Skeletal muscle tissue (tissue), 3 donors: ENCODE measurements at regions not wholly inside any gene's neighbourhood (a gene's known extent, or its start where the extent isn't known, plus 50 kb on each side); places are given as distances from the start of the nearest gene placed in this dataset.

ENCODE experiments used
- H3K27ac ChIP-seq: one replicate; pipeline ENCODE4 v1.7.0; 2013; ENCODE audit warnings: mild to moderate bottlenecking, low read depth, low read length, inconsistent platforms
- H3K27me3 ChIP-seq, 3 donors: one replicate each; pipeline ENCODE4 v1.7.0; 2013; ENCODE audit warnings: low read length in 3 of 3; ENCODE audit not compliant: control insufficient read depth in 3 of 3, insufficient read depth in 3 of 3
- H3K36me3 ChIP-seq, 3 donors: one replicate each; pipeline ENCODE4 v1.7.0; 2013; ENCODE audit warnings: low read length in 3 of 3; ENCODE audit not compliant: control insufficient read depth in 3 of 3, insufficient read depth in 3 of 3
- H3K4me1 ChIP-seq, 3 donors: one replicate each; pipeline ENCODE4 v1.7.0; 2013; ENCODE audit warnings: low read length in 3 of 3, mild to moderate bottlenecking in 3 of 3; ENCODE audit not compliant: control insufficient read depth in 3 of 3, insufficient read depth in 3 of 3
- H3K4me3 ChIP-seq, 3 donors: one replicate each; pipeline ENCODE4 v1.7.0; 2013; ENCODE audit warnings: low read length in 3 of 3
- H3K9ac ChIP-seq, 3 donors: one replicate each; pipeline ENCODE4 v1.7.0; 2013; ENCODE audit warnings: low read length in 3 of 3, mild to moderate bottlenecking in 3 of 3, moderate library complexity in 2 of 3, low read depth in 1 of 3
- H3K9me3 ChIP-seq, 3 donors: one replicate each; pipeline ENCODE4 v1.7.0; 2013; ENCODE audit warnings: low read length in 3 of 3; ENCODE audit not compliant: control insufficient read depth in 3 of 3
- donor health status: Osteomylitis.

DNA sequence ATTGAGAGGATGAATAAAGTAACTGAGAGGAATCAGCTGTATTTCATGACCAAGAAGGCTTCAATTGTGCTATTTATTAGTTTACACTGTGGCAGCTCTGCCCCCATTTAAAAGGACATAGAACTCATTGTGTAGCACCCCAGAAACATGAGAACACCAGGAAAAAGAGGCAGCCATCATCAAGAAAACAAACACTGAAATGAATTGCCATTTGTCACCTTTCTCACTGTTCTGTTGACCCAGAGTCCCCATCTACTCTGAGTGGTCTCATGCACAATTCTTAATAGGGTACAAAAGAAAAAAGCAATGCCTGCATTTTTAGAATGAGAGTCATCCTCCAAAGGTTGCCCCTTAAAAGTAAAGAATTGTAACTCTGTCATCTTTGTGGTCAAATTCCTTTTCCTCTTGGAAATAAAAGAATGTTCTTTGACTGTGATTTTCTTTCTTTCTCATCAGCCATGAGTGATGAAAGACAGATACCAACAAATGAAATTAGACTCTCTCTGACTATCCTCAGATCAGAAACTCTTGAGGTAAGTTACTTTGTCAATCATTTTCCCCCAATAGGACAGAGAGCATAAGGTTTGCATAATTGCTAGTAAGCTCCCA, 1941.9 kb upstream of the PIK3C3 start:
- Histone ChIP-seq H3K4me3 (no peak overlapping the region), H3K9ac (no peak overlapping the region), H3K27me3 (no peaks in the 10 kb centered on the region), H3K36me3 (no peaks in the 10 kb centered on the region), H3K4me1 (no peaks in the 10 kb centered on the region), H3K27ac (no peak overlapping the region), H3K9me3 (no peaks in the 10 kb centered on the region)

GRCh38 chr18:40011201-40011600, 1943.8 kb upstream of the PIK3C3 start:
- Histone ChIP-seq H3K36me3 (no peaks in the 10 kb centered on the region), H3K4me1 (no peaks in the 10 kb centered on the region), H3K27ac (no peak overlapping the region), H3K9me3 (no peaks in the 10 kb centered on the region), H3K4me3 (no peak overlapping the region), H3K27me3 (no peaks in the 10 kb centered on the region), H3K9ac (no peak overlapping the region)

GRCh38 chr18:40006634-40007033, 1948.4 kb upstream of the PIK3C3 start:
- Histone ChIP-seq H3K27ac (no peak overlapping the region), H3K27me3 (no peaks in the 10 kb centered on the region)

GRCh38 chr18:40004246-40004645, 1950.8 kb upstream of the PIK3C3 start:
- Histone ChIP-seq H3K4me1 (no peaks in the 10 kb centered on the region), H3K9ac (no peak overlapping the region), H3K36me3 (no peaks in the 10 kb centered on the region), H3K9me3 (no peaks in the 10 kb centered on the region), H3K27ac (no peak overlapping the region), H3K27me3 (no peaks in the 10 kb centered on the region), H3K4me3 (no peak overlapping the region)

More at GRCh38 chr18:40006634-40007033, 1948.4 kb upstream of the PIK3C3 start:
- no peaks in the 10 kb centered on the region for H3K4me1 ChIP-seq
- no peak overlapping the region for H3K9ac ChIP-seq
- no peaks in the 10 kb centered on the region for H3K9me3 ChIP-seq
- no peak overlapping the region for H3K4me3 ChIP-seq
- no peaks in the 10 kb centered on the region for H3K36me3 ChIP-seq

GRCh38 chr18:39998317-39998716, 1956.7 kb upstream of the PIK3C3 start:
- H3K4me1 ChIP-seq = no peaks in the 10 kb centered on the region
- no peaks in the 10 kb centered on the region for H3K36me3 ChIP-seq
- no peak overlapping the region for H3K9ac ChIP-seq
- no peak overlapping the region for H3K27ac ChIP-seq
- no peaks in the 10 kb centered on the region for H3K27me3 ChIP-seq
- no peaks in the 10 kb centered on the region for H3K9me3 ChIP-seq
- no peak overlapping the region for H3K4me3 ChIP-seq

GRCh38 chr18:39994498-39994897, 1960.5 kb upstream of the PIK3C3 start:
- Histone ChIP-seq H3K27me3 (no peaks in the 10 kb centered on the region), H3K4me1 (no peaks in the 10 kb centered on the region), H3K9ac (no peak overlapping the region), H3K9me3 (no peaks in the 10 kb centered on the region), H3K4me3 (no peak overlapping the region), H3K27ac (no peak overlapping the region), H3K36me3 (no peaks in the 10 kb centered on the region)

GRCh38 chr18:39991696-39992265, 1963.3 kb upstream of the PIK3C3 start:
- Histone ChIP-seq H3K36me3 (no peaks in the 10 kb centered on the region), H3K4me3 (no peak overlapping the region), H3K9ac (no peak overlapping the region), H3K4me1 (no peaks in the 10 kb centered on the region), H3K27ac (no peak overlapping the region), H3K27me3 (no peaks in the 10 kb centered on the region), H3K9me3 (no peaks in the 10 kb centered on the region)

DNA sequence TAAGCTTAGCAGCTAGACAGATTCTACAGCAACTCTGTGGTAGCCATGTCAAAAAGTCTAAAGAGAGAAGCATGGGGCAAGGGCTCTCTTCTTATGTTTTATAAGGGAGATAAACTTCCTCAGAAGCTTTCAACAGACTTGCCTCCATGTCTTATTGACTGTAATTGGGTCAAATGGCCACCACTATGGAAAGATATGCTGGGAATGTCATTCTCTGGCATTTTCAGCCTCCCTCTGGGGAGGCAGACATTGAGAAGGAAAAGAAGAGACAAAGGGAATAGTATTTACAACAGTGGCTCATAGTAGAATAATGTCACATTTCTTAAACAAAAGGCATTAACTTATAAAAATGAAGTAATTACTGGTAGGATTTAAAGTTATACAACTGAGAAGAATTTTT, 1964.5 kb upstream of the PIK3C3 start:
- Histone ChIP-seq H3K4me3 (no peak overlapping the region), H3K27me3 (no peaks in the 10 kb centered on the region), H3K36me3 (no peaks in the 10 kb centered on the region), H3K9ac (no peak overlapping the region), H3K9me3 (no peaks in the 10 kb centered on the region), H3K27ac (no peak overlapping the region), H3K4me1 (no peaks in the 10 kb centered on the region)

- Histone ChIP-seq H3K36me3 (no peaks in the 10 kb centered on the region), H3K27me3 (no peaks in the 10 kb centered on the region), H3K9me3 (no peaks in the 10 kb centered on the region), H3K9ac (no peak overlapping the region), H3K27ac (no peak overlapping the region), H3K4me3 (no peak overlapping the region), H3K4me1 (no peaks in the 10 kb centered on the region)
These were observed 1978.3 kb upstream of the PIK3C3 start for GRCh38 chr18:39976771-39977170.

DNA sequence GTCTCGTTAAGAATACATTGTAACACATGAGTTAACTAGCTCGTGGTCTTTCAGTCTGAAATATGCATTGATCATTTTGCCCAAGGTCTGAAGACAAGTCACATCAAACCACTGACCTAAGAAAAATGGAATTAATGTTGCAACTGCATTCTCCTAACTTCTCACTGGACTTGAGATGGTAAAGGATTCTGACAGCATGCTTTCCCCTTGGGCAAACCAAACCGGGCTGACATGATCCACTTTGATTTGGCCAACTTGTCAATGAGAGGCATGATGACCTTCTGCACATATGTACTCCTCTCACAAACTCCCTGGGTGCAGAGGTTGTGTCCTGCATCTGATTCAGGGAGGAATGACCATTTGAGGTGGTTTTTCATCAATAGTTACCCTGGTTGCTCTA, 1982.5 kb upstream of the PIK3C3 start:
- Histone ChIP-seq H3K9me3 (no peaks in the 10 kb centered on the region), H3K27me3 (no peaks in the 10 kb centered on the region), H3K4me3 (no peak overlapping the region), H3K9ac (no peak overlapping the region), H3K4me1 (no peaks in the 10 kb centered on the region), H3K36me3 (no peaks in the 10 kb centered on the region), H3K27ac (no peak overlapping the region)
